ENCODE measurements at regions not wholly inside any gene's neighbourhood (a gene's known extent, or its start where the extent isn't known, plus 50 kb on each side); places are given as distances from the start of the nearest gene placed in this dataset.
A peak's percentile ranks its signal among the peaks of the same experiment; 100 is the strongest.
"Not testable (repeated sequence)": the region's sequence is repeated elsewhere in the genome, so short reads cannot be mapped to it uniquely, and the experiment has no call there.

DNA sequence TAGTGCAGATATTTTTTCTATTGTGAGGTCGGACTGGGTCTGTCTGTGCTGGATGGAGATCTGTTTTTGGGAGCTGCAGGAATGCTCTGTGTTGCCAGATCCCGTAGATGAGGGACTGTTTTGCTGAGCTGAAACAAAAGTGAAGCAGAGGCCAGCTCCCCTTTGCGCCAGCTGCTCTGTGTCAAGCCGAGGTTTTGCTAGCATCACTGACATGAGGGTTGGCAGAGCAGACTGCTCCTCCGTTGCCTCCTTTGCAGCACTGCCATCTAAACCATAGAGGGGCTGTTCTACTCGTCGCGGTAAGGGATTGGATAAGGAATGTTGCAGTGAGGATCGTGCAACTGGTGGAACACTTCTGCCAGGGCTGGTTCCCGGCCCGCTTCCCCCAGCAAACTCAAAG lies 215.9 kb upstream of the CCL2 start:
- peak in 1 of 6 donors; percentile 51 for DNase-seq (ENCODE audit: low read depth in 4 of 6, low spot score in 6 of 6)
- not testable (repeated sequence) for H3K9me3 ChIP-seq (ENCODE audit: control insufficient read depth, insufficient read depth, low read length); H3K4me1 ChIP-seq (ENCODE audit: control insufficient read depth, insufficient read depth, low read length); H3K36me3 ChIP-seq (ENCODE audit: control insufficient read depth, insufficient read depth, low read length); H3K27ac ChIP-seq (ENCODE audit: low read depth, low read length); H3K27me3 ChIP-seq (ENCODE audit: control insufficient read depth, insufficient read depth, low read length); H3K4me3 ChIP-seq (ENCODE audit: low read depth, low read length)
- WGBS (ENCODE audit: insufficient coverage): 82% methylated on average over 3 of the region's 11 CpGs

DNA sequence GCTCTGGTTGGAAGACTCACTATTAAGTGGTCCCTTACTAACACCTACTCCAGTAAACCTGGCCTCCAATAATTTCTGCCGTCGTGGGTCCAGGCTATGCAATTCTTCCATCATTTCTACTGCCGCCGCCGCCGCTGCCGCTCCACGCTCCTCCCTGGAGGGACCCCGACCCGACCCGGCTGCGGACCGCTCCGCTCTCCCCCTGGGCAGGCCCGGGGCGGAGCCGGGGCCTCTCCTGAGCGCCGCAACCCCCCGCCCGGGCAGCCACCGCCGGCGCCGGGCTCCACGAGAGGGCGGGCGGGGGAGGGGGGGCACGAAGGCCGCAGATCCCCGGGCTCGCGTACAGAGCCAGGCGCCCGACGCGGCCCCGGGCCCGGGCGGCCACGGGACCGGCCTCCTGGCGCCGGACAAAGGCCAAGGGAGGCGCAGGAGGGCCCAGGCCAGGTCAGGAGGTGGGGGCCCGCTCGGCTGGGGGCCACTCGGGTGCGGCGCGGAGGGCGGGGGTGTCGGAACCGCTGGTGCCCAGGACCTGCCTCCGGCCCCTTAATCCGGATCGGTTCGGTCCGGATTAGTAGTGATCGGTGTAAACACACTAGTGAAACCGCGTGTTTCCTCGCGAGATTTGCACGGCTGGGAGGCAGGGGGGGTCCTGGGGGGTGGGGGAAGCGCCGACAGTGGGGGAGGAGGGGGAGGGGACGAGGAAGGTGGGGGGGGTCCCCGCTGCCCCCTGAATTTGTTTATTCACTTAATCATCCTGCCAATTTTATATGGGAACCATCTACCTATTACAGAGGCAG lies 215.1 kb upstream of the CCL2 start:
- H3K36me3 ChIP-seq (ENCODE audit: control insufficient read depth, insufficient read depth, low read length); H3K4me1 ChIP-seq (ENCODE audit: control insufficient read depth, insufficient read depth, low read length); H3K4me3 ChIP-seq (ENCODE audit: low read depth, low read length); H3K9me3 ChIP-seq (ENCODE audit: control insufficient read depth, insufficient read depth, low read length); H3K27ac ChIP-seq (ENCODE audit: low read depth, low read length); H3K27me3 ChIP-seq (ENCODE audit: control insufficient read depth, insufficient read depth, low read length): not testable (repeated sequence)
- 71% methylated on average over 23 of the region's 69 CpGs for WGBS (ENCODE audit: insufficient coverage)
- peak in 2 of 6 donors; percentile 16 to 23 for DNase-seq (ENCODE audit: low read depth in 4 of 6, low spot score in 6 of 6)

DNA sequence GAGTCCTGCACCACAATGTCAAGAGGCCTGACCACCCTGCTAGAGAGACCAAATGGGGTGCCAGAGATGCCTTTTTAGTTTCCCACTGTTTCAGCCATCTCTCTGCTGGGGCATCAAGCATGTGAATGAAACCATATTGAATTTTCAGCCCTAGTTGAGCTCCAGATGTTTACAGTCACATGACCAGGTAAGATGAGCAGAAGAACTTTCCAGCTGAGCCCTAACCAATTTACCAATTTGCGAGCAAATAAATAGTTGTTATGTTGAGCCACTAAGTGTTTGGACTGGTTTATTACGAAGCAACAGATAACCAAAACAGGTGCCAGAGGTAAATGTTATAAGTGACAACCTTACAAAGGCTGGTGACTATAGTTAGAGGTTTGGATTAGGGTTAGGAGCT lies 209.1 kb upstream of the CCL2 start:
- Histone ChIP-seq H3K4me1 (ENCODE audit: control insufficient read depth, insufficient read depth, low read length) (no peaks in the 10 kb centered on the region), H3K4me3 (ENCODE audit: low read depth, low read length) (no peak overlapping the region), H3K27me3 (ENCODE audit: control insufficient read depth, insufficient read depth, low read length) (no peaks in the 10 kb centered on the region), H3K36me3 (ENCODE audit: control insufficient read depth, insufficient read depth, low read length) (no peaks in the 10 kb centered on the region), H3K9me3 (ENCODE audit: control insufficient read depth, insufficient read depth, low read length) (no peaks in the 10 kb centered on the region), H3K27ac (ENCODE audit: low read depth, low read length) (no peak overlapping the region)
- 67% methylated on average over 1 of the region's 2 CpGs for WGBS (ENCODE audit: insufficient coverage)
- DNase-seq (ENCODE audit: low read depth in 4 of 6, low spot score in 6 of 6): no peak

DNA sequence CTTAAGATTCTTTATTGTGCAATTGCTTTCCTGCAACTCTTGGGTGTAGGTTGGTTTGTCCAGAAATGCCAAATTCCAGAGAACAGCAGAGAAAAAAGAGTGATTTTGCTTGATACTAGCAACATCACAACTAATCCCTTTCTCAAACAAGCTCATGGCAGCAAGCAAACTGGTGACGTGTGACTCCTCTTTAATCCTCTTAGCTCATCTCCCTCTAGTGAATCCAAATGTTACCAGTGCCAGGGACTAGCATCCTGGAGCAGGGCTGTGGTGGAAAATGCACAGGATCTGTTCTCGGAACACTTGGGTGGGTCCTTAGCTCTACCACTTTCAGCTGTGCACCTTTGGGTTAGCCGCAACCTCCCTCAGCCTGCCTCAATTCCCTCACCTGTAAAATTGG lies 204.0 kb upstream of the CCL2 start:
- no peaks in the 10 kb centered on the region for H3K9me3 ChIP-seq (ENCODE audit: control insufficient read depth, insufficient read depth, low read length)
- no peaks in the 10 kb centered on the region for H3K4me1 ChIP-seq (ENCODE audit: control insufficient read depth, insufficient read depth, low read length)
- peak in 1 of 6 donors; percentile 63 for DNase-seq (ENCODE audit: low read depth in 4 of 6, low spot score in 6 of 6)
- no peaks in the 10 kb centered on the region for H3K36me3 ChIP-seq (ENCODE audit: control insufficient read depth, insufficient read depth, low read length)
- H3K27me3 ChIP-seq (ENCODE audit: control insufficient read depth, insufficient read depth, low read length): no peaks in the 10 kb centered on the region
- H3K4me3 ChIP-seq (ENCODE audit: low read depth, low read length): no peak overlapping the region
- H3K27ac ChIP-seq (ENCODE audit: low read depth, low read length): no peak overlapping the region
- no CpG with 5 or more reads among the region's 3 CpGs for WGBS (ENCODE audit: insufficient coverage)

DNA sequence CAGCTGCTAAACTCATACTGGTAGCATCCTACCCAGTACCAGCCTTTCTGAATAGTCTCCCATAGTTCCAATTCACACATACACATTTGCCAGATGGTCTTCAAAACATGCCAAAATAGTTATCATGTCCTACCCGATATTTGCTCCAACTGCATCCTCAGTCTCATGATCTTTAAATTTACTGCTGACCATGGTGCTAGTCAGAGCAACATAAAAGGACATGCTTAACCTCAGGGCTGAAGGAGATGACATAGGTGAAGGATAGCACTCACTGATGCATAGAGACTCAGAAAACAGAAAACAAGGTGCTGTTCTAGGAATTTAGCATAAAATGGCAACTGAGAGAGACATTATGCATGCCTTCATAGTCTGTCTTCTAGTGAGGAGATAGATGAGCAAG lies 200.6 kb upstream of the CCL2 start:
- DNase-seq (ENCODE audit: low read depth in 4 of 6, low spot score in 6 of 6): no peak
- H3K36me3 ChIP-seq (ENCODE audit: control insufficient read depth, insufficient read depth, low read length): no peaks in the 10 kb centered on the region
- no peak overlapping the region for H3K4me3 ChIP-seq (ENCODE audit: low read depth, low read length)
- no peak overlapping the region for H3K27ac ChIP-seq (ENCODE audit: low read depth, low read length)
- no peaks in the 10 kb centered on the region for H3K27me3 ChIP-seq (ENCODE audit: control insufficient read depth, insufficient read depth, low read length)
- no peaks in the 10 kb centered on the region for H3K4me1 ChIP-seq (ENCODE audit: control insufficient read depth, insufficient read depth, low read length)
- no CpG with 5 or more reads among the region's 1 CpG for WGBS (ENCODE audit: insufficient coverage)
- no peaks in the 10 kb centered on the region for H3K9me3 ChIP-seq (ENCODE audit: control insufficient read depth, insufficient read depth, low read length)

DNA sequence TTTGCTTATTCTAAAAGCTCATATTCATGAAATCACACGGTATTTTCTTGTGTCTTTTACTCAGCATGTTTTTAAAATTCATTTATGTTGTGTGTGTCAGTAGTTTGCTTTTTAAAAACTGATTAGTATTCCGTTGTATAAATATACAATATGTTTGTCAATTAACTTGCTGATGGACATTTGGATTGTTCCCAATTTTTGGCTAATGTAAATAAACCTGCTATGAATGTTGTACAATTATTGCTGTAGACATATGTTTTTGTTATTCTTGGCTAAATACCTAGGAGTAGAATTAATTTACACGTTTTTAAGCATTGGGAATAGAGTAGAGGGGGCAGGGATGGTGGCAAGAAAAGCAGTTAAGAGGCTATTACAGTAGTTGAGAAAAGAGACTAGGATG lies 199.5 kb upstream of the CCL2 start:
- Histone ChIP-seq H3K36me3 (ENCODE audit: control insufficient read depth, insufficient read depth, low read length) (no peaks in the 10 kb centered on the region), H3K27me3 (ENCODE audit: control insufficient read depth, insufficient read depth, low read length) (no peaks in the 10 kb centered on the region), H3K27ac (ENCODE audit: low read depth, low read length) (no peak overlapping the region), H3K4me3 (ENCODE audit: low read depth, low read length) (no peak overlapping the region), H3K9me3 (ENCODE audit: control insufficient read depth, insufficient read depth, low read length) (no peaks in the 10 kb centered on the region), H3K4me1 (ENCODE audit: control insufficient read depth, insufficient read depth, low read length) (no peaks in the 10 kb centered on the region)
- 47% methylated on average over 1 of the region's 3 CpGs for WGBS (ENCODE audit: insufficient coverage)
- DNase-seq (ENCODE audit: low read depth in 4 of 6, low spot score in 6 of 6): peak in 1 of 6 donors; percentile 60

DNA sequence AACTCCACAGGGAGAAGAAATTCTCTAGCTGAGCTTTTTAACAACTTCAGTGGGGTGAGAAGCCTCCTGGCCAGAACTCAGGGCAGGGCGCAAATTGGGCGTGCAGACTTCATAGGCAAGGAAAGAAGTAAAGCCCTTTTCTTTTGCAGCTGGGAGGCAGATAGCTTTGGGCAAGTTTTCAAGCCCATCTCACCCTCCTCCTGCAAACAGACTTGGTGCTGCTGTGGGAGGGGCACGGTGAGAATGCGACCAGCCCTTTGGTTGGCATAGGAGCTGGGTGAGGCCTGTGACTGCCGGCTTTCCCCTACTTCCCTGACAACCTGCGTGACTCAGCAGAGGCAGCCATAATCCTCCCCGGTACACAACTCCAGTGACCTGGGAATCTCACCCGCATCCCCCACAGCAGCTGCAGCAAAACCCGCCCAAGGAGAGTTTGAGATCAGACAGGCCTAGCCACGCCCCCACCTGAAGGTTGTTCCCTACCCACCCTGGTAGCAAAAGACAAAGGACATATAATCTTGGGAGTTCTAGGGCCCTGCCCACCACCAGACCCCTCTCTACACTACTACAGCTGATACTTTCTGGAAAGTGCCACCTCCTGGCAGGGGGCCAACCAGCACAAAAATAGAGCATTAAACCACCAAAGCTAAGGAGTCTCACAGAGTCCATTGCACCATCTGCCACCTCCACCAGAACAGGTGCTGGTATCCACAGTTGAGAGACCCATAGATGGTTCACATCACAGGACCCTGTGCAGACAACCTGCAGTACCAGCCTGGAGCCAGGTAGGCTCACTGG lies 195.5 kb upstream of the CCL2 start:
- no peak overlapping the region for H3K27ac ChIP-seq (ENCODE audit: low read depth, low read length)

DNA sequence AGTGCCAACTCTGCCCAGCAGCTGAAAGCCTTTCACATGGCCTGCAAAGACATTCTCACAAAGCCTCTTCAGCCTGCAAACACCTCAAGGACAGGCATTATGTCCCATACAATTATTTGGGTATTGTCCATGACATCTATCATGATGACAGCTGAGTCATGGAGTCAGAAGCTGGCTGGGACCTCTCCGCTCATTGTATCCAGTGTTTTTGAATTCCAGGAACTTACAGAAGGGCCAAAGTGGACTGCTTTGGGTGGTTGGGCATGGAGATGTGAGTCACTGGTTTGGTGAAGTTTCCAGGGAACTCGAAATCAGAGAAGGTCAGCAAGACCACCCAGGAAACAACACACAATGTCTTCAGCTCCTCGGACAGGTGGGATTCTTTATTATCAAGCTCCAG lies 188.6 kb upstream of the CCL2 start:
- Histone ChIP-seq H3K9me3 (ENCODE audit: control insufficient read depth, insufficient read depth, low read length) (no peaks in the 10 kb centered on the region), H3K4me1 (ENCODE audit: control insufficient read depth, insufficient read depth, low read length) (peaks cover 3% of the 10 kb centered on the region), H3K27me3 (ENCODE audit: control insufficient read depth, insufficient read depth, low read length) (no peaks in the 10 kb centered on the region), H3K27ac (ENCODE audit: low read depth, low read length) (no peak overlapping the region), H3K4me3 (ENCODE audit: low read depth, low read length) (no peak overlapping the region), H3K36me3 (ENCODE audit: control insufficient read depth, insufficient read depth, low read length) (no peaks in the 10 kb centered on the region)
- DNase-seq (ENCODE audit: low read depth in 4 of 6, low spot score in 6 of 6): no peak
- WGBS (ENCODE audit: insufficient coverage): 100% methylated on average over 2 of the region's 3 CpGs

More for the DNA sequence above, 195.5 kb upstream of the CCL2 start:
- WGBS (ENCODE audit: insufficient coverage): 91% methylated on average over 8 of the region's 10 CpGs
- Histone ChIP-seq H3K9me3 (ENCODE audit: control insufficient read depth, insufficient read depth, low read length) (no peaks in the 10 kb centered on the region), H3K4me3 (ENCODE audit: low read depth, low read length) (no peak overlapping the region), H3K4me1 (ENCODE audit: control insufficient read depth, insufficient read depth, low read length) (no peaks in the 10 kb centered on the region), H3K36me3 (ENCODE audit: control insufficient read depth, insufficient read depth, low read length) (no peaks in the 10 kb centered on the region), H3K27me3 (ENCODE audit: control insufficient read depth, insufficient read depth, low read length) (no peaks in the 10 kb centered on the region)
- no peak for DNase-seq (ENCODE audit: low read depth in 4 of 6, low spot score in 6 of 6)

DNA sequence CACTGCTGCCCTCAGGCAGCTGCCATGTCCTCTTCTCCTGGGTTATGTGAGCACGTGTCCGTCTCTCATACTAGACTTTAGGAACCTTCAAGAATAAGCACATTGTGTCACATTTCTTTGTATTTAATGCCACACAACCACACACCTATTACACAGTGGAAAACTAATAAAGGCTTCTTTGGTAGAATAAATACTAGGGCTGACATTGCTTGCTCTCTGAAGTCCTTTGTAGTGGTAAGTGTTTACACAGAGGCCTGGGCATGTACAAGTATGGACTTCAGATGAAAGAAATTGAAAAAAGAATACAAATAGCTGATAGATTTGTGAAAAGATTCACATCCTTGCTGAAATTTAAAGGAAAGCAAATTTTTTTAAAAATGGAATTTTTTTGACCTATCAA lies 188.1 kb upstream of the CCL2 start:
- 100% methylated on average over 2 of the region's 2 CpGs for WGBS (ENCODE audit: insufficient coverage)
- Histone ChIP-seq H3K4me3 (ENCODE audit: low read depth, low read length) (no peak overlapping the region), H3K36me3 (ENCODE audit: control insufficient read depth, insufficient read depth, low read length) (no peaks in the 10 kb centered on the region), H3K27ac (ENCODE audit: low read depth, low read length) (no peak overlapping the region), H3K27me3 (ENCODE audit: control insufficient read depth, insufficient read depth, low read length) (no peaks in the 10 kb centered on the region), H3K4me1 (ENCODE audit: control insufficient read depth, insufficient read depth, low read length) (peaks cover 3% of the 10 kb centered on the region), H3K9me3 (ENCODE audit: control insufficient read depth, insufficient read depth, low read length) (no peaks in the 10 kb centered on the region)
- DNase-seq (ENCODE audit: low read depth in 4 of 6, low spot score in 6 of 6): no peak

DNA sequence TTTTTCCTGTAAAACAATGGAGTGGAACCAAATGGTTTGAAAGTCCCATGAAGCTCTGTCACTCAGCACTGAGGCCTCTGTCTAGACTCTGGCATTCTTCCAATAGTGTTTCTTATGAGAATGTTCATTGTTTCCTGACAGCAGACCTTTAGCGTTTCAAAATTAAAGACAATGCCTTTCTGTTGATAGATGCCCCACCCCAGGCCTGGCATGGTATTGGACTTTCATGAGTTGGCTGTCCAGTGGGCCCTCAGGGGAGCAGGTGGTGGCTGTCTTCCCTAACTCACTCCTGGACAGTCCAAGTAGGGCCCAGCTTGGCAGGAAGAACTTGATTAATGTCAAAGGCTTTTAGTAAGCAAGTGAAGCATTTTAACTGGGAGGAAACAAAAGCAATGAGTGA lies 186.5 kb upstream of the CCL2 start:
- Histone ChIP-seq H3K9me3 (ENCODE audit: control insufficient read depth, insufficient read depth, low read length) (no peaks in the 10 kb centered on the region), H3K4me3 (ENCODE audit: low read depth, low read length) (no peak overlapping the region), H3K27ac (ENCODE audit: low read depth, low read length) (no peak overlapping the region), H3K27me3 (ENCODE audit: control insufficient read depth, insufficient read depth, low read length) (no peaks in the 10 kb centered on the region), H3K4me1 (ENCODE audit: control insufficient read depth, insufficient read depth, low read length) (peaks cover 3% of the 10 kb centered on the region), H3K36me3 (ENCODE audit: control insufficient read depth, insufficient read depth, low read length) (no peaks in the 10 kb centered on the region)
- peak in 1 of 6 donors; percentile 45 for DNase-seq (ENCODE audit: low read depth in 4 of 6, low spot score in 6 of 6)
- 11% methylated on average over 1 of the region's 1 CpG for WGBS (ENCODE audit: insufficient coverage)
